Neutrophil (primary cell): ENCODE measurements at regions not wholly inside any gene's neighbourhood (a gene's known extent, or its start where the extent isn't known, plus 50 kb on each side); places are given as distances from the start of the nearest gene placed in this dataset.
"Not testable (repeated sequence)": the region's sequence is repeated elsewhere in the genome, so short reads cannot be mapped to it uniquely, and the experiment has no call there.

Source experiments
- H3K27ac ChIP-seq: fragments of 200-600 bp; sonication (generic); 2 replicates; pipeline ENCODE4 v1.5.1; 2016; ENCODE audit warnings: mild to moderate bottlenecking, moderate library complexity
- H3K27me3 ChIP-seq: fragments of 200-600 bp; sonication (generic); 2 replicates; pipeline ENCODE4 v1.6.0; 2016; ENCODE audit warnings: mild to moderate bottlenecking
- H3K36me3 ChIP-seq: fragments of 200-600 bp; sonication (generic); 2 replicates; pipeline ENCODE4 v1.5.1; 2017
- H3K4me1 ChIP-seq, 2 experiments: fragments of 200-600 bp in 1 of 2; sonication (generic) in 1 of 2; 1 replicate in 1 of 2; 2 replicates in 1 of 2; pipeline versions ENCODE4 v1.5.1 to v1.6.1; 2013 to 2016; ENCODE audit warnings: low read depth in 1 of 2, low read length in 1 of 2, mild to moderate bottlenecking in 1 of 2, moderate library complexity in 1 of 2; ENCODE audit not compliant: control insufficient read depth in 1 of 2, insufficient read depth in 1 of 2
- H3K4me3 ChIP-seq, 2 experiments: fragments of 200-600 bp in 1 of 2; sonication (generic) in 1 of 2; 1 replicate in 1 of 2; 2 replicates in 1 of 2; pipeline ENCODE4 v1.5.1; 2013 to 2016; ENCODE audit warnings: low read depth in 1 of 2, low read length in 1 of 2, mild to moderate bottlenecking in 1 of 2, moderate library complexity in 1 of 2
- H3K9me3 ChIP-seq: fragments of 200-600 bp; sonication (generic); 2 replicates; pipeline ENCODE4 v1.5.1; 2016
- TF ChIP-seq, protein P1 (sequence below): fragments of 200-600 bp; sonication (generic); IDR thresholded peaks from 2 replicates; pipeline ENCODE4 v1.5.1; 2016; ENCODE audit warnings: antibody characterized with exemption

DNA sequence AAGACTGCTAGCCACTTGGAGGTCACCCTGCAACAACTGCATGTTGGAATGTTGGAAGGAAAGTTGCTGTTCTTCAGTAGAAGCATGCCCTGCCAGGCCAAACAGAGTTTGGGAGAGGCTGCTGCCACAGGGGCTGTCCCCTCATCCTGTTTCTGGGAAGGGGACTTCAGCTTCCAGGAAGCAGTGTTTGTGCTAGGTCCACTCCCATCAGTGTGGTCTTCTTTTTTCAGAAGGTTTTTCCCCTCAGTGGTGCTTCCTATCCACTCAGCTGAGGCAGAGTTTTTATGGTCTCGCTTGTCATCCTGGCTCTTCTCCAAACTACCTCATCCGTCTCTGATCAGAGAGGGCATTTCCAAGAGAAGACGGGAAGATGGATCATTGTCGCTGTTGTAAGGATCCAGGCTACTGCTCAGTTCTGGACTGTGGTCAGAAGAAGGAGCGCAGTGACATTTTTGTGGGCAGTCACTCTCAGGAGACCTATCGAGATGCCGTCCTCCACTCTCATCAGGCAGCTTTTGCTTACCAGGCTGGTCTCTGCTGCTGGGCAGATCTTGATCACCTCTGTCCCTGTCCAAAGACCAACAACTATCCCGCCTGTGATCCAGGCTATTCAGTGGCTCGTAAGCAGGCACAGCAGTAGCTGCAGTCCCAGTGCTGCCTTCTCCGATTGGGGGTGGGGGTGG is 97.8 kb upstream of the C5orf63 start:
- H3K36me3 ChIP-seq = no peaks in the 10 kb centered on the region
- no peaks in the 10 kb centered on the region for H3K9me3 ChIP-seq
- no peaks in the 10 kb centered on the region for H3K4me1 ChIP-seq
- H3K4me3 ChIP-seq = no peak overlapping the region
- H3K27me3 ChIP-seq = no peaks in the 10 kb centered on the region
- TF ChIP-seq, protein P1, sequence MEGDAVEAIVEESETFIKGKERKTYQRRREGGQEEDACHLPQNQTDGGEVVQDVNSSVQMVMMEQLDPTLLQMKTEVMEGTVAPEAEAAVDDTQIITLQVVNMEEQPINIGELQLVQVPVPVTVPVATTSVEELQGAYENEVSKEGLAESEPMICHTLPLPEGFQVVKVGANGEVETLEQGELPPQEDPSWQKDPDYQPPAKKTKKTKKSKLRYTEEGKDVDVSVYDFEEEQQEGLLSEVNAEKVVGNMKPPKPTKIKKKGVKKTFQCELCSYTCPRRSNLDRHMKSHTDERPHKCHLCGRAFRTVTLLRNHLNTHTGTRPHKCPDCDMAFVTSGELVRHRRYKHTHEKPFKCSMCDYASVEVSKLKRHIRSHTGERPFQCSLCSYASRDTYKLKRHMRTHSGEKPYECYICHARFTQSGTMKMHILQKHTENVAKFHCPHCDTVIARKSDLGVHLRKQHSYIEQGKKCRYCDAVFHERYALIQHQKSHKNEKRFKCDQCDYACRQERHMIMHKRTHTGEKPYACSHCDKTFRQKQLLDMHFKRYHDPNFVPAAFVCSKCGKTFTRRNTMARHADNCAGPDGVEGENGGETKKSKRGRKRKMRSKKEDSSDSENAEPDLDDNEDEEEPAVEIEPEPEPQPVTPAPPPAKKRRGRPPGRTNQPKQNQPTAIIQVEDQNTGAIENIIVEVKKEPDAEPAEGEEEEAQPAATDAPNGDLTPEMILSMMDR = no peak
- H3K27ac ChIP-seq = no peak overlapping the region

DNA sequence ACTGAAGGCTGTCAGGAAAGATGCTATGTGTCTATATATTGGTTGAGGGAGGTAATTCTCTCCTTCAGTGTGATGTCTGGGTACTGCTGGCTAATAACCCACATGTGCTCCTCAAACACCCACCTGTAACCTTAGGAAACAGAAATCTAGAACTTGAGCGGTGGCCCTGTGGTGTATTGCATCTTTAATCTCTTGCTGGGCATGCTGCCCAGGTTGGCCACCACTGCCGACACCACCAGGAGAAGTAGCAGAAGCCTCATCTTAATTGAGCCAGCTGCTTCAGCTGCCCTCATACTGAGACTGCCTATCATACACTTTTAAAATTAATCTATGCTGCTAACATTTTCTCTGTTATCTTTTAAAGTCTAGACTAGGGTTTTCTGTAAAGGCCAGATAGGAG is 103.5 kb upstream of the C5orf63 start:
- TF ChIP-seq, protein P1 = no peak
- H3K4me1 ChIP-seq = no peaks in the 10 kb centered on the region
- H3K27me3 ChIP-seq = no peaks in the 10 kb centered on the region

DNA sequence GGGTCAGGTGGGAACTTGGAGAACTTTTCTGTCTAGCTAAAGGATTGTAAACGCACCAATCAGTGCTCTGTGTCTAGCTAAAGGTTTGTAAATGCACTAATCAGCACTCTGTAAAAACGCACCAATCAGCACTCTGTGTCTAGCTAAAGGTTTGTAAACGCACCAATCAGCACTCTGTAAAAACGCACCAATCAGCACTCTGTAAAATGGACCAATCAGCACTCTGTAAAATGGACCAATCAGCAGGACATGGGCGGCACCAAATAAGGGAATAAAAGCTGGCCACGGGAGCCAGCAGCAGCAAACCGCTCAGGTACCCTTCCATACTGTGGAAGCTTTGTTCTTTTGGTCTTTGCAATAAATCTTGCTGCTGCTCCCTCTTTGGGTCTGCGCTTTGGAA is 108.0 kb upstream of the MEGF10 start:
- not testable (repeated sequence) for H3K27ac ChIP-seq, H3K4me1 ChIP-seq, H3K4me3 ChIP-seq, H3K9me3 ChIP-seq, H3K27me3 ChIP-seq, H3K36me3 ChIP-seq

More for the DNA sequence above, 103.5 kb upstream of the C5orf63 start:
- Histone ChIP-seq H3K36me3 (no peaks in the 10 kb centered on the region), H3K4me3 (no peak overlapping the region), H3K9me3 (no peaks in the 10 kb centered on the region), H3K27ac (no peak overlapping the region)

DNA sequence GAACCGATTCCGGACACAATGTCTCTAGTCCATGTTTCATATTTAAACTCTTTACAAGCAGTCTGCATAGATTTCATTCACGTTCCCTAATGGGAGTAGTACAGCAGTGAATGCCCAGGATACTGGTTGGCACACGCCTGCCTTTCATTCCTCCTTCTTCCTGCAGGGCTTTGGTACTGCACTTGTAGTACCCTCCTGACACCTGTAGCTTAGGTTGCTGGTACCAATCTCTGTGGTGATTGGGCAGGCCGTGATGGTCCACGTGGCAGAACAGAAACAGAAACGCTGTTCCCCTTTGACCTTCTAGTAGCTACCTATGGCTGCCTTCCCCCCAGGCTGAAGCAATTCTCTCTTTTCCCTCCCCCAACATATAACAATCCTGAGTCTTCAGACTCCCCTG is 107.3 kb upstream of the MEGF10 start:
- Histone ChIP-seq H3K9me3 (no peaks in the 10 kb centered on the region), H3K36me3 (no peaks in the 10 kb centered on the region), H3K27ac (no peak overlapping the region), H3K4me1 (no peaks in the 10 kb centered on the region), H3K27me3 (no peaks in the 10 kb centered on the region), H3K4me3 (no peak overlapping the region)
- TF ChIP-seq, protein P1 = no peak

DNA sequence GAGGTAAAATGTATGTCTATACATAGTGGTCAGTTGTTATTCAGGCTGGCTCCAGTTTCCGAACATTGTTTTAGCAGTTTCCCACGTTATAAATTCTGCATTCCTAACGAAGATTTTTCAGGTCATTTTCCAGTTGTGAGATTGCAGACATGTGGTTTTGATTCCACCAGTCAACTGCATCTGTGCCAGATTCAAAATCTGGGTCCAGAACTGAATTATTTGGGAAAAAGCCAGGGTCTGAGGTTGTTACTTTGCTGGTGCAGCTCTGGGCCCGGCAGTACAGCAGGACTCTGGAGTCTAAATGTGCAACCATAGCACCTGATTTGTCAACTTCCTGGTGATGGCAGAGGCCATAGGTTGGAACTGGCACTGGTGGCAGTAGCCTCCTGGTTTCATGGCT is 105.7 kb upstream of the MEGF10 start:
- no peaks in the 10 kb centered on the region for H3K4me1 ChIP-seq
- H3K27ac ChIP-seq = no peak overlapping the region
- H3K4me3 ChIP-seq = no peak overlapping the region
- TF ChIP-seq, protein P1 = no peak
- no peaks in the 10 kb centered on the region for H3K9me3 ChIP-seq
- H3K27me3 ChIP-seq = no peaks in the 10 kb centered on the region
- H3K36me3 ChIP-seq = no peaks in the 10 kb centered on the region

DNA sequence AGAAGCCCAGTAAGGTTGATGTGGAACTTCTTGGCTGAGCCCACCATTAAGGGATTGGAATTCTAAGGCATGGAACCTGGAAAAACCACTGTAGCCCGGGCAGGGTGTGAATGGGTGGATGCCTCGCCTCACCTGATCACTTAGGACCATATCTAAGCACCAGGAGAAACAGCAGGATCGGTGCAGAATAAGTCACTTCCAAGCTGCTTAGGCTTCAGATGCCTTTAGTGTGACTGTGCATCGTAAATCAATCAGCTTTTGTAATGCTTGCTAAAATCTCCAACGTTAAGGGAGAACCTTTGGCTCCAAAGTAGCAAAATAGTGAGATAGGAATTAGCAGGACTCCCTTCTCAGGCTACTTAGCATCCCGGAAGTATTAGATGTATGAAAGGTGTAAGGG is 103.9 kb upstream of the MEGF10 start:
- no peak overlapping the region for H3K27ac ChIP-seq

More for the DNA sequence above, 103.9 kb upstream of the MEGF10 start:
- H3K27me3 ChIP-seq = no peaks in the 10 kb centered on the region
- no peak overlapping the region for H3K4me3 ChIP-seq
- TF ChIP-seq, protein P1 = no peak
- no peaks in the 10 kb centered on the region for H3K9me3 ChIP-seq
- no peaks in the 10 kb centered on the region for H3K4me1 ChIP-seq
- no peaks in the 10 kb centered on the region for H3K36me3 ChIP-seq
